SK-N-SH treated with all-trans-retinoic acid at 6 μM for 48 hours (cell line): ENCODE measurements at regions not wholly inside any gene's neighbourhood (a gene's known extent, or its start where the extent isn't known, plus 50 kb on each side); places are given as distances from the start of the nearest gene placed in this dataset.

Source experiments
- ATAC-seq: fragments of 200-7000 bp; cut with Tn5 transposase; 3 replicates; pipeline ENCODE4 v1.9.1; 2020; ENCODE audit warnings: mild to moderate bottlenecking, moderate library complexity
- ARNTL ChIP-seq: fragments of 450-650 bp; formaldehyde crosslinking; IDR thresholded peaks from 2 replicates; pipeline ENCODE4 v1.5.0; 2020; ENCODE audit warnings: low read depth, mild to moderate bottlenecking, moderate library complexity, borderline replicate concordance
- BACH2 ChIP-seq: fragments of 250-450 bp; sonication (Bioruptor Pico); IDR thresholded peaks from 2 replicates; pipeline ENCODE4 v1.9.0; 2021; ENCODE audit warnings: mild to moderate bottlenecking, borderline replicate concordance
- CREB5 ChIP-seq: fragments of 250-450 bp; sonication (Bioruptor Pico); IDR thresholded peaks from 2 replicates; pipeline ENCODE4 v1.5.1; 2020; ENCODE audit warnings: low read depth, mild to moderate bottlenecking, moderate library complexity
- CSDC2 ChIP-seq: fragments of 250-450 bp; sonication (Bioruptor Pico); IDR thresholded peaks from 2 replicates; pipeline ENCODE4 v1.5.0; 2020; ENCODE audit warnings: mild to moderate bottlenecking, moderate library complexity
- ESRRG ChIP-seq: fragments of 250-450 bp; sonication (Bioruptor Pico); IDR thresholded peaks from 2 replicates; pipeline ENCODE4 v1.6.1; 2021; ENCODE audit warnings: mild to moderate bottlenecking
- GLIS3 ChIP-seq: fragments of 250-450 bp; sonication (Bioruptor Pico); IDR thresholded peaks from 2 replicates; pipeline ENCODE4 v1.5.0; 2020; ENCODE audit warnings: mild to moderate bottlenecking, moderate library complexity
- ISL1 ChIP-seq: fragments of 250-450 bp; sonication (Bioruptor Pico); IDR thresholded peaks from 2 replicates; pipeline ENCODE4 v2.1.2; 2022; ENCODE audit warnings: mild to moderate bottlenecking, moderate library complexity
- OSR1 ChIP-seq: fragments of 250-450 bp; sonication (Bioruptor Pico); IDR thresholded peaks from 2 replicates; pipeline ENCODE4 v1.8.0; 2022; ENCODE audit warnings: moderate library complexity, mild to moderate bottlenecking, inconsistent platforms
- PPARA ChIP-seq: fragments of 250-450 bp; sonication (Bioruptor Pico); IDR thresholded peaks from 2 replicates; pipeline ENCODE4 v1.5.0; 2020; ENCODE audit warnings: mild to moderate bottlenecking, borderline replicate concordance
- RARB ChIP-seq: fragments of 250-450 bp; sonication (Bioruptor Pico); IDR thresholded peaks from 2 replicates; pipeline ENCODE4 v1.8.0; 2021; ENCODE audit warnings: mild to moderate bottlenecking, moderate library complexity
- SNAI2 ChIP-seq: fragments of 250-450 bp; sonication (Bioruptor Pico); IDR thresholded peaks from 2 replicates; pipeline ENCODE4 v1.5.0; 2020; ENCODE audit warnings: mild to moderate bottlenecking, moderate library complexity
- TCF4 ChIP-seq: fragments of 250-450 bp; sonication (Bioruptor Pico); IDR thresholded peaks from 2 replicates; pipeline ENCODE4 v1.8.0; 2021; ENCODE audit warnings: mild to moderate bottlenecking, moderate library complexity, borderline replicate concordance
- TOX ChIP-seq: fragments of 250-450 bp; sonication (Bioruptor Pico); IDR thresholded peaks from 2 replicates; pipeline ENCODE4 v1.8.0; 2021; ENCODE audit warnings: mild to moderate bottlenecking, moderate library complexity, borderline replicate concordance
- ZC3H10 ChIP-seq: fragments of 250-450 bp; sonication (Bioruptor Pico); IDR thresholded peaks from 2 replicates; pipeline ENCODE4 v1.5.1; 2021; ENCODE audit warnings: mild to moderate bottlenecking, moderate library complexity
- ZFP3 ChIP-seq: fragments of 250-450 bp; sonication (Bioruptor Pico); IDR thresholded peaks from 2 replicates; pipeline ENCODE4 v1.5.0; 2020; ENCODE audit warnings: mild to moderate bottlenecking, moderate library complexity
- ZFP30 ChIP-seq: fragments of 450-650 bp; formaldehyde crosslinking; IDR thresholded peaks from 2 replicates; pipeline ENCODE4 v1.5.0; 2022; ENCODE audit warnings: mild to moderate bottlenecking, moderate library complexity
- ZNF565 ChIP-seq: fragments of 450-650 bp; formaldehyde crosslinking; conservative IDR thresholded peaks from 2 replicates; pipeline ENCODE4 v1.5.0; 2020; ENCODE audit warnings: low read depth, mild to moderate bottlenecking, moderate library complexity
- ZNF8 ChIP-seq: fragments of 450-650 bp; formaldehyde crosslinking; IDR thresholded peaks from 2 replicates; pipeline ENCODE4 v1.5.0; 2020; ENCODE audit warnings: mild to moderate bottlenecking, moderate library complexity
- TF ChIP-seq, protein P1 (sequence below): fragments of 250-450 bp; sonication (Bioruptor Pico); IDR thresholded peaks from 2 replicates; pipeline ENCODE4 v1.8.0; 2020; ENCODE audit warnings: mild to moderate bottlenecking, moderate library complexity, borderline replicate concordance
- TF ChIP-seq, protein P2 (sequence below): fragments of 250-450 bp; sonication (Bioruptor Pico); IDR thresholded peaks from 2 replicates; pipeline ENCODE4 v1.5.0; 2020; ENCODE audit warnings: mild to moderate bottlenecking, moderate library complexity
- TF ChIP-seq, protein P3 (sequence below): fragments of 250-450 bp; sonication (Bioruptor Pico); IDR thresholded peaks from 2 replicates; pipeline ENCODE4 v1.5.1; 2021; ENCODE audit warnings: mild to moderate bottlenecking, moderate library complexity

DNA sequence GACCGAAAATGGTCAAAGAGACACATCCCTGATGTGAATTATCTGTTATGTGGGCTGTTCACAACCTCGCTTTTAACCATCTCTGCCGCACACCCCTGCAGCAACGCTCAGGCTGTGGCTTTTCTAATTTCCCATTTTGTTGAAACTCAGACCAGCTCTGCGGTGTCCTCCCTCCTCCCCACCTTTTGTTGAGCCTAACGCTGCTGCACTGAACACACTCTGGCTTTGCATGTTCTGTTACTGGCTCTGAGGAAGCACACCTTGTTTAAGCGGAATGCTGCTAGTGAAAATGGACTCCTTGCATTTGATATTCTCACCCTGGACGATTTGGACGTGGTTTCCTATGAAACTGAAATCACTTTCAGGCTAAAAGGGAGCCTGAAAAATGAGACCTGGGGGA is 198.5 kb upstream of the MTNR1B start:
- ATAC-seq: no peak
- TF ChIP-seq GLIS3: no peak
- no peak for TF ChIP-seq RARB (CRISPR knock-in tag)
- no peak for TF ChIP-seq ZFP3
- TF ChIP-seq TOX (CRISPR knock-in tag): no peak
- TF ChIP-seq ESRRG (CRISPR knock-in tag): no peak
- TF ChIP-seq, protein P1, sequence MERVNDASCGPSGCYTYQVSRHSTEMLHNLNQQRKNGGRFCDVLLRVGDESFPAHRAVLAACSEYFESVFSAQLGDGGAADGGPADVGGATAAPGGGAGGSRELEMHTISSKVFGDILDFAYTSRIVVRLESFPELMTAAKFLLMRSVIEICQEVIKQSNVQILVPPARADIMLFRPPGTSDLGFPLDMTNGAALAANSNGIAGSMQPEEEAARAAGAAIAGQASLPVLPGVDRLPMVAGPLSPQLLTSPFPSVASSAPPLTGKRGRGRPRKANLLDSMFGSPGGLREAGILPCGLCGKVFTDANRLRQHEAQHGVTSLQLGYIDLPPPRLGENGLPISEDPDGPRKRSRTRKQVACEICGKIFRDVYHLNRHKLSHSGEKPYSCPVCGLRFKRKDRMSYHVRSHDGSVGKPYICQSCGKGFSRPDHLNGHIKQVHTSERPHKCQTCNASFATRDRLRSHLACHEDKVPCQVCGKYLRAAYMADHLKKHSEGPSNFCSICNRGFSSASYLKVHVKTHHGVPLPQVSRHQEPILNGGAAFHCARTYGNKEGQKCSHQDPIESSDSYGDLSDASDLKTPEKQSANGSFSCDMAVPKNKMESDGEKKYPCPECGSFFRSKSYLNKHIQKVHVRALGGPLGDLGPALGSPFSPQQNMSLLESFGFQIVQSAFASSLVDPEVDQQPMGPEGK (CRISPR knock-in tag): no peak
- TF ChIP-seq TCF4 (CRISPR knock-in tag): no peak
- TF ChIP-seq SNAI2 (CRISPR knock-in tag): no peak
- no peak for TF ChIP-seq ZNF565
- TF ChIP-seq CREB5 (CRISPR knock-in tag): no peak

DNA sequence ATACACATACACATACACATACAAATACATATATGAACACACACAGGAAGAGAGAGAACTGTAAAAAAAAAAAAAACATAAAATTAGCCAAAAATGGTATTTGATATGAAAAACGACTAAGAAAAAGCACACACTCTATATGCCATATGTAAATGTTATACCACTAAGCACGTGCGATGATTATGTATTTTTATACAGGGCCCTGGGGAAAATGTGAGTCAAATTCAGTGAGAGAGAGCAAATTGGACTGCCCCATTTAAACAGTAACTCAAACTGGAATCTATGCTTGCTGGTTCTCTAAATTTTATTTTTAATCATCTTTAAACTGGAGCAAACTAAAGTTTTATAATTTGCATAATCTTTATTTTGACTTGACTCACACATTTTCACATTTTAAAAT is 197.8 kb upstream of the MTNR1B start:
- ATAC-seq: no peak
- no peak for TF ChIP-seq ZNF565
- no peak for TF ChIP-seq ESRRG (CRISPR knock-in tag)
- TF ChIP-seq, protein P2, sequence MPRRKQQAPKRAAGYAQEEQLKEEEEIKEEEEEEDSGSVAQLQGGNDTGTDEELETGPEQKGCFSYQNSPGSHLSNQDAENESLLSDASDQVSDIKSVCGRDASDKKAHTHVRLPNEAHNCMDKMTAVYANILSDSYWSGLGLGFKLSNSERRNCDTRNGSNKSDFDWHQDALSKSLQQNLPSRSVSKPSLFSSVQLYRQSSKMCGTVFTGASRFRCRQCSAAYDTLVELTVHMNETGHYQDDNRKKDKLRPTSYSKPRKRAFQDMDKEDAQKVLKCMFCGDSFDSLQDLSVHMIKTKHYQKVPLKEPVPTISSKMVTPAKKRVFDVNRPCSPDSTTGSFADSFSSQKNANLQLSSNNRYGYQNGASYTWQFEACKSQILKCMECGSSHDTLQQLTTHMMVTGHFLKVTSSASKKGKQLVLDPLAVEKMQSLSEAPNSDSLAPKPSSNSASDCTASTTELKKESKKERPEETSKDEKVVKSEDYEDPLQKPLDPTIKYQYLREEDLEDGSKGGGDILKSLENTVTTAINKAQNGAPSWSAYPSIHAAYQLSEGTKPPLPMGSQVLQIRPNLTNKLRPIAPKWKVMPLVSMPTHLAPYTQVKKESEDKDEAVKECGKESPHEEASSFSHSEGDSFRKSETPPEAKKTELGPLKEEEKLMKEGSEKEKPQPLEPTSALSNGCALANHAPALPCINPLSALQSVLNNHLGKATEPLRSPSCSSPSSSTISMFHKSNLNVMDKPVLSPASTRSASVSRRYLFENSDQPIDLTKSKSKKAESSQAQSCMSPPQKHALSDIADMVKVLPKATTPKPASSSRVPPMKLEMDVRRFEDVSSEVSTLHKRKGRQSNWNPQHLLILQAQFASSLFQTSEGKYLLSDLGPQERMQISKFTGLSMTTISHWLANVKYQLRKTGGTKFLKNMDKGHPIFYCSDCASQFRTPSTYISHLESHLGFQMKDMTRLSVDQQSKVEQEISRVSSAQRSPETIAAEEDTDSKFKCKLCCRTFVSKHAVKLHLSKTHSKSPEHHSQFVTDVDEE: no peak
- no peak for TF ChIP-seq ISL1 (CRISPR knock-in tag)
- TF ChIP-seq, protein P3, sequence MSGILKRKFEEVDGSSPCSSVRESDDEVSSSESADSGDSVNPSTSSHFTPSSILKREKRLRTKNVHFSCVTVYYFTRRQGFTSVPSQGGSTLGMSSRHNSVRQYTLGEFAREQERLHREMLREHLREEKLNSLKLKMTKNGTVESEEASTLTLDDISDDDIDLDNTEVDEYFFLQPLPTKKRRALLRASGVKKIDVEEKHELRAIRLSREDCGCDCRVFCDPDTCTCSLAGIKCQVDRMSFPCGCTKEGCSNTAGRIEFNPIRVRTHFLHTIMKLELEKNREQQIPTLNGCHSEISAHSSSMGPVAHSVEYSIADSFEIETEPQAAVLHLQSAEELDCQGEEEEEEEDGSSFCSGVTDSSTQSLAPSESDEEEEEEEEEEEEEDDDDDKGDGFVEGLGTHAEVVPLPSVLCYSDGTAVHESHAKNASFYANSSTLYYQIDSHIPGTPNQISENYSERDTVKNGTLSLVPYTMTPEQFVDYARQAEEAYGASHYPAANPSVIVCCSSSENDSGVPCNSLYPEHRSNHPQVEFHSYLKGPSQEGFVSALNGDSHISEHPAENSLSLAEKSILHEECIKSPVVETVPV (CRISPR knock-in tag): no peak
- TF ChIP-seq CREB5 (CRISPR knock-in tag): no peak
- TF ChIP-seq ZFP30: no peak
- TF ChIP-seq CSDC2 (CRISPR knock-in tag): no peak
- TF ChIP-seq ZNF8: no peak
- no peak for TF ChIP-seq BACH2
- no peak for TF ChIP-seq ZC3H10 (CRISPR knock-in tag)
- no peak for TF ChIP-seq ARNTL (CRISPR knock-in tag)
- no peak for TF ChIP-seq PPARA
- no peak for TF ChIP-seq TOX (CRISPR knock-in tag)
- TF ChIP-seq, protein P1 (CRISPR knock-in tag): no peak
- TF ChIP-seq SNAI2 (CRISPR knock-in tag): no peak

DNA sequence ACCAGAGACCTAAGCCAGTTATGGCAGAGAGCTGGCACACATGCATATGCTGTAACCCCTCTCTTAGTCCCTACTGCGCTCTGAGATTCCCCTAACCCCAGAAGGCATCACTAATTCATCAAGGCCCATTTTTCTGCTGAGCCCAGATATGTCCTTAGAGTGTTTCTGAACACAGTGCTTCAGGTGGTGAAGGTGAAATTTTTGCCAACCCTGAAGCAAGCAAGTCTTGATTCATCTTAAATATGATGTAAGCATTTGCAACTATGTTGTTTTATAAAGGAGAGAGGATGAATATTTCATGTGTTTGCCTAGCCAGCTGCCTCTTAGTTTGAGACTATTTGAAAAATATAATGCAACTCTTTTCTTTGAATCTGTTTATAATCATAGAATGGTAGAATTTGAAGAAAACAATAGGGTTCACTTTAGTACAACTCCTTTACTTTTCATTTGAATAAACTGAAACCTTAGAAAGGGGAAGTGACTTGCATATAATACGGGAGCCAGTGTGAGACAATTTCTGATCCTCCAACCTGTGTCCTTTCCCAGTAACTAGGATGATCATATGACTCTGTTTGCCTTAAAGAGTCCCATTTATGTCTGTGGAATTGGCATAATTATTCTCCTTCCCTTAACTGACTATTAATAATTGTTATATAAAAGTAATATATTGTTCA is 194.3 kb upstream of the MTNR1B start:
- no peak for TF ChIP-seq ESRRG (CRISPR knock-in tag)
- TF ChIP-seq OSR1 (CRISPR knock-in tag): no peak
- no peak for TF ChIP-seq PPARA
- no peak for TF ChIP-seq ARNTL (CRISPR knock-in tag)
- no peak for TF ChIP-seq ZFP3
- TF ChIP-seq BACH2: no peak
- no peak for TF ChIP-seq GLIS3
- TF ChIP-seq ZC3H10 (CRISPR knock-in tag): no peak
- no peak for TF ChIP-seq ZFP30
- TF ChIP-seq, protein P1 (CRISPR knock-in tag): no peak
- TF ChIP-seq, protein P3 (CRISPR knock-in tag): no peak
- TF ChIP-seq, all 23 proteins: peak for 0
- ATAC-seq: no peak
